ENCODE measurements at regions not wholly inside any gene's neighbourhood (a gene's known extent, or its start where the extent isn't known, plus 50 kb on each side); places are given as distances from the start of the nearest gene placed in this dataset.

GRCh38 chr6:114534813-114535212 lies 192.0 kb upstream of the HS3ST5 start:
- DNase-seq: no peak

- no peak for DNase-seq
Observed at GRCh38 chr6:114524081-114524480, 181.3 kb upstream of the HS3ST5 start.

- no peak for DNase-seq
Observed at GRCh38 chr6:114523508-114523907, 180.7 kb upstream of the HS3ST5 start.

GRCh38 chr6:114521926-114522325 lies 179.1 kb upstream of the HS3ST5 start:
- no peak for DNase-seq

GRCh38 chr6:114520976-114521375 lies 178.2 kb upstream of the HS3ST5 start:
- DNase-seq: no peak

GRCh38 chr6:114514170-114514569 lies 171.3 kb upstream of the HS3ST5 start:
- no peak for DNase-seq

- DNase-seq: no peak
Observed at GRCh38 chr6:114471450-114471849, 128.6 kb upstream of the HS3ST5 start.

GRCh38 chr6:114467931-114468330 lies 125.1 kb upstream of the HS3ST5 start:
- DNase-seq: no peak

GRCh38 chr6:114465511-114465910 lies 122.7 kb upstream of the HS3ST5 start:
- no peak for DNase-seq

GRCh38 chr6:114453737-114454276 lies 111.0 kb upstream of the HS3ST5 start:
- DNase-seq: no peak

- no peak for DNase-seq
Observed at GRCh38 chr6:114452785-114453401, 110.1 kb upstream of the HS3ST5 start.

GRCh38 chr6:114450631-114451030 lies 107.8 kb upstream of the HS3ST5 start:
- DNase-seq: no peak

GRCh38 chr6:114449659-114450058 lies 106.8 kb upstream of the HS3ST5 start:
- DNase-seq: no peak

GRCh38 chr6:114446342-114446741 lies 103.5 kb upstream of the HS3ST5 start:
- no peak for DNase-seq

- DNase-seq: no peak
Observed at GRCh38 chr6:114445846-114446245, 103.0 kb upstream of the HS3ST5 start.

- DNase-seq: no peak
Observed at GRCh38 chr6:114439411-114439810, 96.6 kb upstream of the HS3ST5 start.

- no peak for DNase-seq
Observed at GRCh38 chr6:114437235-114437634, 94.4 kb upstream of the HS3ST5 start.

- no peak for DNase-seq
Observed at GRCh38 chr6:114436691-114437090, 93.9 kb upstream of the HS3ST5 start.

GRCh38 chr6:114435985-114436384 lies 93.2 kb upstream of the HS3ST5 start:
- no peak for DNase-seq

GRCh38 chr6:114432400-114432799 lies 89.6 kb upstream of the HS3ST5 start:
- DNase-seq: no peak

GRCh38 chr6:114431641-114432040 lies 88.8 kb upstream of the HS3ST5 start:
- DNase-seq: no peak

- DNase-seq: no peak
Observed at GRCh38 chr6:114430534-114431124, 87.8 kb upstream of the HS3ST5 start.

GRCh38 chr6:114428341-114428740 lies 85.5 kb upstream of the HS3ST5 start:
- DNase-seq: no peak

- no peak for DNase-seq
Observed at GRCh38 chr6:114421199-114421598, 78.4 kb upstream of the HS3ST5 start.

GRCh38 chr6:114419175-114419574 lies 76.4 kb upstream of the HS3ST5 start:
- no peak for DNase-seq
